Suprapubic skin (tissue), 4 donors: ENCODE measurements at regions not wholly inside any gene's neighbourhood (a gene's known extent, or its start where the extent isn't known, plus 50 kb on each side); places are given as distances from the start of the nearest gene placed in this dataset.
"Not testable (repeated sequence)": the region's sequence is repeated elsewhere in the genome, so short reads cannot be mapped to it uniquely, and the experiment has no call there.

Experiments used
- DNase-seq, 2 donors: peaks; one replicate each; pipeline ENCODE4 v3.0.0-alpha.2; 2019; ENCODE audit warnings: low spot score in 2 of 2
- H3K27ac ChIP-seq: fragments of 200-600 bp; sonication (generic); one replicate; pipeline ENCODE4 v1.5.1; 2019
- H3K27me3 ChIP-seq: fragments of 200-600 bp; sonication (generic); one replicate; pipeline ENCODE4 v1.5.1; 2019
- H3K36me3 ChIP-seq: fragments of 200-600 bp; sonication (generic); one replicate; pipeline ENCODE4 v1.5.1; 2019
- H3K4me1 ChIP-seq: fragments of 200-600 bp; sonication (generic); one replicate; pipeline ENCODE4 v1.5.1; 2019
- H3K4me3 ChIP-seq: fragments of 200-600 bp; sonication (generic); one replicate; pipeline ENCODE4 v1.5.1; 2019; ENCODE audit warnings: mild to moderate bottlenecking
- H3K9me3 ChIP-seq: fragments of 200-600 bp; sonication (generic); one replicate; pipeline ENCODE4 v1.5.1; 2019
- CTCF ChIP-seq, 2 donors: fragments of 200-600 bp in 1 of 2; fragments of 450-650 bp in 1 of 2; sonication (generic) in 1 of 2; IDR thresholded peaks; one replicate each; pipeline ENCODE4 v1.5.1; 2016 to 2019; ENCODE audit warnings: antibody characterized with exemption in 2 of 2, mild to moderate bottlenecking in 1 of 2, moderate library complexity in 1 of 2
- EP300 ChIP-seq: sonication (generic); formaldehyde crosslinking; IDR thresholded peaks from one replicate; pipeline ENCODE4 v1.6.1; 2017; ENCODE audit warnings: antibody characterized with exemption
- POLR2A ChIP-seq, 2 donors: fragments of 450-650 bp; IDR thresholded peaks; one replicate each; pipeline ENCODE4 v1.6.1; 2017; ENCODE audit warnings: antibody characterized with exemption in 2 of 2, mild to moderate bottlenecking in 2 of 2, moderate library complexity in 2 of 2
- POLR2AphosphoS5 ChIP-seq, 3 donors: sonication (generic); formaldehyde crosslinking; IDR thresholded peaks; one replicate each; pipeline ENCODE4 v1.6.1; 2017; ENCODE audit warnings: antibody characterized with exemption in 3 of 3
- WGBS: methylation state at CpG from one replicate; pipeline ENCODE4 v1.1.5; 2018; 5-methylcytosine and 5-hydroxymethylcytosine counted together

- Histone ChIP-seq H3K4me3 (no peak overlapping the region), H3K36me3 (no peaks in the 10 kb centered on the region), H3K9me3 (no peaks in the 10 kb centered on the region), H3K4me1 (no peaks in the 10 kb centered on the region), H3K27me3 (no peaks in the 10 kb centered on the region), H3K27ac (no peak overlapping the region)
- no peak for DNase-seq
- TF ChIP-seq POLR2AphosphoS5 (IDR thresholded peaks at IDR 0.05) (no peak), EP300 (no peak)
- WGBS = 89% methylated on average over 4 of the region's 6 CpGs
Observed at GRCh38 chr4:170687751-170688150, 598.0 kb upstream of the AADAT start.

GRCh38 chr4:170685701-170686100, 595.9 kb upstream of the AADAT start:
- not testable (repeated sequence) for H3K4me3 ChIP-seq, H3K27ac ChIP-seq, H3K4me1 ChIP-seq, H3K27me3 ChIP-seq, H3K36me3 ChIP-seq, DNase-seq, H3K9me3 ChIP-seq
- WGBS = 71% methylated on average over 4 of the region's 4 CpGs

GRCh38 chr4:170682558-170683294, 593.0 kb upstream of the AADAT start:
- WGBS = 57% methylated on average over 5 of the region's 5 CpGs
- no peak for TF ChIP-seq POLR2AphosphoS5 (IDR thresholded peaks at IDR 0.05)
- TF ChIP-seq CTCF (IDR thresholded peaks at IDR 0.05) = no peak
- no peak for TF ChIP-seq POLR2A (IDR thresholded peaks at IDR 0.05)
- TF ChIP-seq EP300 = no peak
- peaks cover 2% of the 10 kb centered on the region for H3K9me3 ChIP-seq
- no peaks in the 10 kb centered on the region for H3K27me3 ChIP-seq
- H3K4me3 ChIP-seq = no peak overlapping the region
- H3K4me1 ChIP-seq = no peaks in the 10 kb centered on the region
- DNase-seq = no peak
- H3K36me3 ChIP-seq = no peaks in the 10 kb centered on the region
- H3K27ac ChIP-seq = no peak overlapping the region

- not testable (repeated sequence) for H3K4me3 ChIP-seq
- WGBS = 75% methylated on average over 5 of the region's 5 CpGs
Observed at GRCh38 chr4:170682087-170682486, 592.3 kb upstream of the AADAT start.

GRCh38 chr4:170675568-170676262, 586.0 kb upstream of the AADAT start:
- H3K9me3 ChIP-seq = peaks cover 2% of the 10 kb centered on the region
- no peaks in the 10 kb centered on the region for H3K36me3 ChIP-seq
- no peak overlapping the region for H3K4me3 ChIP-seq
- TF ChIP-seq EP300 (no peak), POLR2AphosphoS5 (IDR thresholded peaks at IDR 0.05) (no peak), POLR2A (IDR thresholded peaks at IDR 0.05) (no peak), CTCF (IDR thresholded peaks at IDR 0.05) (no peak)
- H3K27ac ChIP-seq = no peak overlapping the region
- no peak for DNase-seq
- H3K4me1 ChIP-seq = no peaks in the 10 kb centered on the region
- WGBS = 60% methylated on average over 2 of the region's 2 CpGs
- H3K27me3 ChIP-seq = no peaks in the 10 kb centered on the region

More at GRCh38 chr4:170682087-170682486, 592.3 kb upstream of the AADAT start:
- not testable (repeated sequence) for H3K27ac ChIP-seq, H3K9me3 ChIP-seq, DNase-seq, H3K36me3 ChIP-seq, H3K4me1 ChIP-seq, H3K27me3 ChIP-seq

- H3K27ac ChIP-seq = no peak overlapping the region
- no peaks in the 10 kb centered on the region for H3K36me3 ChIP-seq
- H3K4me1 ChIP-seq = no peaks in the 10 kb centered on the region
- no peak overlapping the region for H3K4me3 ChIP-seq
- no peak for TF ChIP-seq EP300
- TF ChIP-seq POLR2A (IDR thresholded peaks at IDR 0.05) = no peak
- no peak for TF ChIP-seq POLR2AphosphoS5 (IDR thresholded peaks at IDR 0.05)
- no peak for TF ChIP-seq CTCF (IDR thresholded peaks at IDR 0.05)
- peaks cover 2% of the 10 kb centered on the region for H3K9me3 ChIP-seq
- 91% methylated on average over 1 of the region's 1 CpG for WGBS
- H3K27me3 ChIP-seq = no peaks in the 10 kb centered on the region
- DNase-seq = no peak
Observed at GRCh38 chr4:170674176-170674575, 584.4 kb upstream of the AADAT start.
